GM23338 (cell line): ENCODE measurements at regions not wholly inside any gene's neighbourhood (a gene's known extent, or its start where the extent isn't known, plus 50 kb on each side); places are given as distances from the start of the nearest gene placed in this dataset.

Experiments used
- ATAC-seq: fragments of 200-7000 bp; cut with Tn5 transposase; 3 replicates; pipeline ENCODE4 v1.9.1; 2020
- DNase-seq: peaks from one replicate; pipeline ENCODE4 v3.0.0-alpha.2; 2015; ENCODE audit warnings: low spot score
- H2AFZ ChIP-seq: fragments of 200-600 bp; sonication (generic); 2 replicates; pipeline ENCODE4 v1.8.0; 2016; ENCODE audit warnings: antibody characterized with exemption, mild to moderate bottlenecking, moderate library complexity
- H3F3A ChIP-seq: fragments of 200-600 bp; sonication (generic); replicated peaks from 2 replicates; pipeline ENCODE4 v1.8.0; 2017; ENCODE audit warnings: antibody characterized with exemption, mixed run types, low read depth
- H3K27ac ChIP-seq: fragments of 200-600 bp; sonication (generic); 2 replicates; pipeline ENCODE4 v1.6.1; 2016; ENCODE audit warnings: low read depth
- H3K27me3 ChIP-seq: fragments of 200-600 bp; sonication (generic); 2 replicates; pipeline ENCODE4 v1.8.0; 2016; ENCODE audit warnings: mild to moderate bottlenecking, mixed run types, moderate library complexity; ENCODE audit not compliant: insufficient read depth
- H3K36me3 ChIP-seq: fragments of 200-600 bp; sonication (generic); 2 replicates; pipeline ENCODE4 v1.8.0; 2016; ENCODE audit warnings: mild to moderate bottlenecking; ENCODE audit not compliant: insufficient read depth
- H3K4me1 ChIP-seq: fragments of 200-600 bp; sonication (generic); 2 replicates; pipeline ENCODE4 v1.8.0; 2016; ENCODE audit warnings: mild to moderate bottlenecking, moderate library complexity; ENCODE audit not compliant: insufficient read depth
- H3K4me2 ChIP-seq: fragments of 200-600 bp; sonication (generic); 2 replicates; pipeline ENCODE4 v1.7.1; 2017; ENCODE audit warnings: mixed run types
- H3K4me3 ChIP-seq: fragments of 200-600 bp; sonication (generic); 2 replicates; pipeline ENCODE4 v1.6.1; 2016; ENCODE audit warnings: mixed run types
- H3K79me2 ChIP-seq: fragments of 200-600 bp; sonication (generic); replicated peaks from 2 replicates; pipeline ENCODE4 v1.8.0; 2017; ENCODE audit warnings: mild to moderate bottlenecking; ENCODE audit not compliant: insufficient read depth
- H3K9me2 ChIP-seq: fragments of 200-600 bp; sonication (generic); 2 replicates; pipeline ENCODE4 v1.8.0; 2017; ENCODE audit not compliant: insufficient read depth
- H4K20me1 ChIP-seq: fragments of 200-600 bp; sonication (generic); replicated peaks from 2 replicates; pipeline ENCODE4 v1.8.0; 2017; ENCODE audit warnings: mild to moderate bottlenecking; ENCODE audit not compliant: insufficient read depth
- H3K27ac Mint-ChIP-seq: 2 replicates; pipeline ENCODE4 v1.8.0; 2020; ENCODE audit warnings: inconsistent platforms, mild to moderate bottlenecking, moderate library complexity, mixed read lengths
- H3K27me3 Mint-ChIP-seq: 3 replicates; pipeline ENCODE4 v1.8.0; 2022; ENCODE audit warnings: low read depth, mild to moderate bottlenecking, moderate library complexity, mixed read lengths, inconsistent platforms; ENCODE audit not compliant: insufficient read depth, poor library complexity
- H3K36me3 Mint-ChIP-seq: 3 replicates; pipeline ENCODE4 v1.8.0; 2021; ENCODE audit warnings: low read depth, mild to moderate bottlenecking, inconsistent platforms, moderate library complexity, mixed read lengths
- H3K4me1 Mint-ChIP-seq: 3 replicates; pipeline ENCODE4 v1.8.0; 2020; ENCODE audit warnings: mild to moderate bottlenecking, inconsistent platforms, mixed read lengths
- H3K4me3 Mint-ChIP-seq: 3 replicates; pipeline ENCODE4 v1.8.0; 2021; ENCODE audit warnings: moderate library complexity, mild to moderate bottlenecking, inconsistent platforms, mixed read lengths
- H3K9me3 Mint-ChIP-seq: 3 replicates; pipeline ENCODE4 v1.8.0; 2020; ENCODE audit warnings: moderate library complexity, mild to moderate bottlenecking, inconsistent platforms, mixed read lengths
- CREB1 ChIP-seq: fragments of 250-450 bp; sonication (Bioruptor Pico); IDR thresholded peaks from 2 replicates; pipeline ENCODE4 v1.5.0; 2020; ENCODE audit warnings: low read depth, mild to moderate bottlenecking, moderate library complexity
- CTCF ChIP-seq, 2 experiments: fragments of 200-600 bp in 1 of 2; sonication (generic) in 1 of 2; conservative IDR thresholded peaks; 2 replicates each; pipeline versions ENCODE4 v1.5.1 to v1.6.1; 2016 to 2017; ENCODE audit warnings: antibody characterized with exemption in 2 of 2, low read depth in 2 of 2, mild to moderate bottlenecking in 2 of 2, moderate library complexity in 1 of 2
- ETS1 ChIP-seq: IDR thresholded peaks from 2 replicates; pipeline ENCODE4 v1.6.1; 2016; ENCODE audit warnings: antibody characterized with exemption
- EZH2 ChIP-seq: fragments of 200-600 bp; sonication (generic); IDR thresholded peaks from one replicate; pipeline ENCODE4 v1.8.0; 2017; ENCODE audit warnings: antibody characterized with exemption, mild to moderate bottlenecking, low read depth; ENCODE audit not compliant: unreplicated experiment
- EZH2phosphoT487 ChIP-seq: fragments of 200-600 bp; sonication (generic); IDR thresholded peaks from one replicate; pipeline ENCODE4 v1.8.1; 2018; ENCODE audit warnings: antibody characterized with exemption; ENCODE audit not compliant: unreplicated experiment
- JUNB ChIP-seq: IDR thresholded peaks from one replicate; pipeline ENCODE4 v1.6.1; 2016; ENCODE audit warnings: antibody characterized with exemption; ENCODE audit not compliant: unreplicated experiment
- NANOG ChIP-seq: IDR thresholded peaks from 2 replicates; pipeline ENCODE4 v1.6.1; 2016; ENCODE audit warnings: antibody characterized with exemption, borderline replicate concordance
- POLR2AphosphoS5 ChIP-seq: IDR thresholded peaks from 2 replicates; pipeline ENCODE4 v1.6.1; 2016; ENCODE audit warnings: antibody characterized with exemption, low read depth
- REST ChIP-seq: IDR thresholded peaks from one replicate; pipeline ENCODE4 v1.6.1; 2018; ENCODE audit warnings: antibody characterized with exemption; ENCODE audit not compliant: unreplicated experiment
- STAT1 ChIP-seq: IDR thresholded peaks from one replicate; pipeline ENCODE4 v1.6.1; 2016; ENCODE audit warnings: antibody characterized with exemption; ENCODE audit not compliant: unreplicated experiment
- ZNF114 ChIP-seq: fragments of 250-450 bp; sonication (Bioruptor Pico); IDR thresholded peaks from 2 replicates; pipeline ENCODE4 v1.5.0; 2020; ENCODE audit warnings: mild to moderate bottlenecking, moderate library complexity
- ZNF331 ChIP-seq: fragments of 250-450 bp; sonication (Bioruptor Pico); IDR thresholded peaks from 2 replicates; pipeline ENCODE4 v1.5.0; 2020; ENCODE audit warnings: low read depth, mild to moderate bottlenecking, moderate library complexity
- ZNF462 ChIP-seq: fragments of 250-450 bp; sonication (Bioruptor Pico); IDR thresholded peaks from 2 replicates; pipeline ENCODE4 v1.5.0; 2020; ENCODE audit warnings: mild to moderate bottlenecking, moderate library complexity

- no peaks in the 10 kb centered on the region for H3K4me1 Mint-ChIP-seq
- H3K4me2 ChIP-seq, result no peak overlapping the region
- no peak overlapping the region for H2AFZ ChIP-seq
- H3K4me3 Mint-ChIP-seq, result no peak overlapping the region
- H3K27ac ChIP-seq, result no peak overlapping the region
- no peaks in the 10 kb centered on the region for H3K27me3 ChIP-seq
- H3K9me3 Mint-ChIP-seq, result no peaks in the 10 kb centered on the region
- ATAC-seq (no peak), DNase-seq (no peak)
- no peaks in the 10 kb centered on the region for H3K9me2 ChIP-seq
- no peak overlapping the region for H3K4me3 ChIP-seq
- H3K27me3 Mint-ChIP-seq, result no peaks in the 10 kb centered on the region
- H3F3A ChIP-seq, result no peaks in the 10 kb centered on the region
- H4K20me1 ChIP-seq, result no peaks in the 10 kb centered on the region
- H3K27ac Mint-ChIP-seq, result no peak overlapping the region
- H3K4me1 ChIP-seq, result peaks cover under 1% of the 10 kb centered on the region; the same call in 1 of the 2 replicates
- no peaks in the 10 kb centered on the region for H3K79me2 ChIP-seq
- TF ChIP-seq ETS1, result no peak
- TF ChIP-seq ZNF462 (CRISPR knock-in tag), result no peak
- TF ChIP-seq NANOG, result no peak
- no peak for TF ChIP-seq STAT1
- TF ChIP-seq EZH2, result no peak
- TF ChIP-seq POLR2AphosphoS5, result no peak
- TF ChIP-seq ZNF331 (CRISPR knock-in tag), result no peak
- TF ChIP-seq JUNB, result no peak
- no peak for TF ChIP-seq EZH2phosphoT487
- TF ChIP-seq CREB1 (CRISPR knock-in tag), result no peak
- TF ChIP-seq CTCF (conservative IDR thresholded peaks at IDR 0.05; ENCODE audit: low read depth in 2 of 2), result no peak
- TF ChIP-seq ZNF114 (CRISPR knock-in tag), result no peak
- no peak for TF ChIP-seq REST
- H3K36me3 ChIP-seq, result no peaks in the 10 kb centered on the region
- no peaks in the 10 kb centered on the region for H3K36me3 Mint-ChIP-seq
Measured at GRCh38 chr2:40746191-40746590, 294.3 kb upstream of the SLC8A1 start.
